GM12892 (cell line): ENCODE measurements at regions not wholly inside any gene's neighbourhood (a gene's known extent, or its start where the extent isn't known, plus 50 kb on each side); places are given as distances from the start of the nearest gene placed in this dataset.

Source experiments
- POLR2A ChIP-seq: IDR thresholded peaks from 2 replicates; pipeline ENCODE4 v1.6.1; 2011; ENCODE audit warnings: low read depth, low read length, control low read depth
- POLR2AphosphoS5 ChIP-seq: IDR thresholded peaks from 2 replicates; pipeline ENCODE4 v1.6.1; 2011; ENCODE audit warnings: low read depth, low read length, control low read depth
- TAF1 ChIP-seq: IDR thresholded peaks from 2 replicates; pipeline ENCODE4 v1.6.1; 2011; ENCODE audit warnings: low read depth, mild to moderate bottlenecking, control low read depth, low read length, borderline replicate concordance

DNA sequence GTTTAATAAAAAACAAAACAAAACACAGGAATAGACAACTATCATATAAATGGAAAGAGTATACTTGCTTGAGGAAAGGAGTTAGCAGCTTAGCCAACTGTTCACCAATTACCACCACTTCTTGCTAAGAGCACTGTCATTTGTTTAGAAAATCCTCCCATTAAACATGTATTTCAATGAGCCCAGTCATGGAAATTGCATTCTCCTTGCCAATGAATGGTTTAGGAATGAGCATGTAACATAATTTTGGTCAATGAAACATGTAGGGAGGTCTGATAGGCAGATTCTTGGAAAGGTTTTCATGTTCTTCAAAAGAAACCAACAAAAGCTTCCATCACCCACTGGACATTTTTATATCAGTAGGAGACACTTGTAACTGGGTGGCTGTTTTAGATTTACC, 502.8 kb upstream of the PAPPA start:
- no peak for TF ChIP-seq POLR2A
- TF ChIP-seq TAF1: no peak
- no peak for TF ChIP-seq POLR2AphosphoS5
